ENCODE measurements at regions not wholly inside any gene's neighbourhood (a gene's known extent, or its start where the extent isn't known, plus 50 kb on each side); places are given as distances from the start of the nearest gene placed in this dataset.
A peak's percentile ranks its signal among the peaks of the same experiment; 100 is the strongest.

GRCh38 chr4:187598196-187598595, 397.4 kb upstream of the ZFP42 start:
- Mint-ChIP-seq H3K27me3 (no peaks in the 10 kb centered on the region), H3K27ac (no peak overlapping the region), H3K4me1 (no peaks in the 10 kb centered on the region), H3K9me3 (peaks cover 0 to 15% (median 5%) of the 10 kb centered on the region in 9 donors), H3K4me3 (no peak overlapping the region), H3K36me3 (no peaks in the 10 kb centered on the region)
- ATAC-seq (no peak), DNase-seq (no peak)
- POLR2A ChIA-PET = no interaction called here

- Mint-ChIP-seq H3K27ac (no peak overlapping the region), H3K27me3 (peaks cover 0 to 4% (median 0%) of the 10 kb centered on the region in 5 donors), H3K36me3 (no peaks in the 10 kb centered on the region), H3K4me3 (no peak overlapping the region), H3K9me3 (peaks cover 0 to 8% (median 3%) of the 10 kb centered on the region in 9 donors), H3K4me1 (no peaks in the 10 kb centered on the region)
- POLR2A ChIA-PET = no interaction called here
- DNase-seq = no peak
- no peak for ATAC-seq
These were observed 393.1 kb upstream of the ZFP42 start for GRCh38 chr4:187602339-187603092.

- H3K4me1 Mint-ChIP-seq = no peaks in the 10 kb centered on the region
- no peak overlapping the region for H3K4me3 Mint-ChIP-seq
- DNase-seq = no peak
- H3K27ac Mint-ChIP-seq = no peak overlapping the region
- peaks cover 0 to 4% (median 0%) of the 10 kb centered on the region in 5 donors for H3K27me3 Mint-ChIP-seq
- ATAC-seq = no peak
- peaks cover 0 to 8% (median 3%) of the 10 kb centered on the region in 9 donors for H3K9me3 Mint-ChIP-seq
- H3K36me3 Mint-ChIP-seq = no peaks in the 10 kb centered on the region
- POLR2A ChIA-PET = no interaction called here
These were observed 392.2 kb upstream of the ZFP42 start for GRCh38 chr4:187603093-187604025.

- Mint-ChIP-seq H3K4me1 (no peaks in the 10 kb centered on the region), H3K27ac (no peak overlapping the region), H3K27me3 (peaks cover 0 to 4% (median 0%) of the 10 kb centered on the region in 5 donors), H3K4me3 (no peak overlapping the region), H3K36me3 (no peaks in the 10 kb centered on the region), H3K9me3 (peaks cover 0 to 7% (median 0%) of the 10 kb centered on the region in 9 donors)
- no peak for DNase-seq
- no peak for ATAC-seq
- POLR2A ChIA-PET = no interaction called here
These were observed 390.6 kb upstream of the ZFP42 start for GRCh38 chr4:187604984-187605383.

GRCh38 chr4:187606581-187606980, 389.0 kb upstream of the ZFP42 start:
- ATAC-seq = no peak
- no peak overlapping the region for H3K4me3 Mint-ChIP-seq
- H3K27me3 Mint-ChIP-seq = peaks cover 0 to 4% (median 0%) of the 10 kb centered on the region in 5 donors
- H3K9me3 Mint-ChIP-seq = peaks cover 0 to 12% (median 0%) of the 10 kb centered on the region in 9 donors
- no peak overlapping the region for H3K27ac Mint-ChIP-seq
- H3K36me3 Mint-ChIP-seq = no peaks in the 10 kb centered on the region
- peak in 1 of 10 donors; percentile 4 for DNase-seq
- no peaks in the 10 kb centered on the region for H3K4me1 Mint-ChIP-seq
- POLR2A ChIA-PET = no interaction called here

GRCh38 chr4:187608001-187608421, 387.6 kb upstream of the ZFP42 start:
- Mint-ChIP-seq H3K4me3 (no peak overlapping the region), H3K27ac (peak overlapping the region in 1 of 10 donors; percentile 44), H3K27me3 (peaks cover 0 to 4% (median 0%) of the 10 kb centered on the region in 5 donors), H3K4me1 (no peaks in the 10 kb centered on the region), H3K36me3 (no peaks in the 10 kb centered on the region), H3K9me3 (peaks cover 0 to 12% (median 0%) of the 10 kb centered on the region in 9 donors)
- POLR2A ChIA-PET = no interaction called here
- ATAC-seq (no peak), DNase-seq (no peak)

- POLR2A ChIA-PET = no interaction called here
- H3K4me3 Mint-ChIP-seq = no peak overlapping the region
These were observed 383.3 kb upstream of the ZFP42 start for GRCh38 chr4:187612301-187612700.

GRCh38 chr4:187613089-187613839, 382.3 kb upstream of the ZFP42 start:
- POLR2A ChIA-PET = no interaction called here
- no peaks in the 10 kb centered on the region for H3K27me3 Mint-ChIP-seq
- H3K4me3 Mint-ChIP-seq = no peak overlapping the region
- H3K27ac Mint-ChIP-seq = no peak overlapping the region
- no peaks in the 10 kb centered on the region for H3K4me1 Mint-ChIP-seq
- H3K9me3 Mint-ChIP-seq = peaks cover 0 to 12% (median 0%) of the 10 kb centered on the region in 9 donors
- H3K36me3 Mint-ChIP-seq = no peaks in the 10 kb centered on the region
- no peak for DNase-seq
- no peak for ATAC-seq

More at GRCh38 chr4:187612301-187612700, 383.3 kb upstream of the ZFP42 start:
- DNase-seq = no peak
- Mint-ChIP-seq H3K27ac (no peak overlapping the region), H3K4me1 (no peaks in the 10 kb centered on the region), H3K36me3 (no peaks in the 10 kb centered on the region), H3K27me3 (no peaks in the 10 kb centered on the region), H3K9me3 (peaks cover 0 to 12% (median 0%) of the 10 kb centered on the region in 9 donors)
- no peak for ATAC-seq

GRCh38 chr4:187615972-187616371, 379.6 kb upstream of the ZFP42 start:
- POLR2A ChIA-PET = no interaction called here
- no peak overlapping the region for H3K4me3 Mint-ChIP-seq
- DNase-seq = no peak
- H3K9me3 Mint-ChIP-seq = peaks cover 0 to 19% (median 0%) of the 10 kb centered on the region in 9 donors
- no peak overlapping the region for H3K27ac Mint-ChIP-seq
- H3K36me3 Mint-ChIP-seq = no peaks in the 10 kb centered on the region
- H3K4me1 Mint-ChIP-seq = no peaks in the 10 kb centered on the region
- H3K27me3 Mint-ChIP-seq = no peaks in the 10 kb centered on the region
- no peak for ATAC-seq

GRCh38 chr4:187617113-187617512, 378.5 kb upstream of the ZFP42 start:
- Mint-ChIP-seq H3K36me3 (no peaks in the 10 kb centered on the region), H3K4me3 (no peak overlapping the region), H3K27me3 (no peaks in the 10 kb centered on the region), H3K27ac (no peak overlapping the region), H3K9me3 (peaks cover 0 to 12% (median 0%) of the 10 kb centered on the region in 9 donors), H3K4me1 (no peaks in the 10 kb centered on the region)
- POLR2A ChIA-PET = no interaction called here
- DNase-seq = no peak
- no peak for ATAC-seq

GRCh38 chr4:187618701-187619281, 376.8 kb upstream of the ZFP42 start:
- H3K27ac Mint-ChIP-seq = no peak overlapping the region
- DNase-seq (no peak), ATAC-seq (no peak)
- peaks cover 2 to 11% (median 6%) of the 10 kb centered on the region in 9 donors for H3K9me3 Mint-ChIP-seq
- no peaks in the 10 kb centered on the region for H3K4me1 Mint-ChIP-seq
- H3K4me3 Mint-ChIP-seq = no peak overlapping the region
- no peaks in the 10 kb centered on the region for H3K36me3 Mint-ChIP-seq
- no peaks in the 10 kb centered on the region for H3K27me3 Mint-ChIP-seq
- POLR2A ChIA-PET = no interaction called here

- Mint-ChIP-seq H3K27me3 (no peaks in the 10 kb centered on the region), H3K9me3 (peaks cover 2 to 16% (median 8%) of the 10 kb centered on the region in 9 donors), H3K36me3 (no peaks in the 10 kb centered on the region), H3K4me1 (no peaks in the 10 kb centered on the region), H3K27ac (no peak overlapping the region), H3K4me3 (no peak overlapping the region)
- ATAC-seq (no peak), DNase-seq (no peak)
- POLR2A ChIA-PET = no interaction called here
These were observed 376.3 kb upstream of the ZFP42 start for GRCh38 chr4:187619319-187619718.
